22Rv1 (cell line): ENCODE measurements at regions not wholly inside any gene's neighbourhood (a gene's known extent, or its start where the extent isn't known, plus 50 kb on each side); places are given as distances from the start of the nearest gene placed in this dataset.
"Not testable (repeated sequence)": the region's sequence is repeated elsewhere in the genome, so short reads cannot be mapped to it uniquely, and the experiment has no call there.

ENCODE experiments used
- H3K27ac ChIP-seq: fragments of 450-650 bp; 2 replicates; pipeline ENCODE4 v1.5.1; 2017
- ZFX ChIP-seq: fragments of 450-650 bp; IDR thresholded peaks from 2 replicates; pipeline ENCODE4 v1.6.1; 2017; ENCODE audit warnings: antibody characterized with exemption, borderline replicate concordance
- TF ChIP-seq, protein P1 (sequence below): fragments of 450-650 bp; IDR thresholded peaks from 2 replicates; pipeline ENCODE4 v1.5.1; 2017; ENCODE audit warnings: mild to moderate bottlenecking

DNA sequence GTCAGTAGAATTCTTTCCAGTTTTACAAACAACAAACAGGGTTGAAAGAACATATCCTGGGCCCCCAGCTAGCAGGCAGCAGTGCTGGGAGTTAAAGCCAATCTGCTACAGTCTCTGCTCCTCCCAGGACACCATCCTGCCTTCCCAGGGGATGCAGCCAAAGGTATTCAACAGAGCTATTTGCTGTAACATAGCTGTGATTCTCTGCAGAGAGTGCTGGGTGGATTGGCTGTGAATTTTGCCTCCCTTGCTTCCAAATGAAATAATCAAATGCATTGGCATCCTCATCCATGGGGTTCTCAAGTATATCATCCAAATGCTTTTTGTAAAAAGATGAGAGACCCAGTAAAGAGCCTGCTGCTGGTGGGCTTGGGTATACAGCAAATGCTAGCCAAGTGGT, 124.3 kb downstream of the NPIPB5 start:
- TF ChIP-seq, protein P1, sequence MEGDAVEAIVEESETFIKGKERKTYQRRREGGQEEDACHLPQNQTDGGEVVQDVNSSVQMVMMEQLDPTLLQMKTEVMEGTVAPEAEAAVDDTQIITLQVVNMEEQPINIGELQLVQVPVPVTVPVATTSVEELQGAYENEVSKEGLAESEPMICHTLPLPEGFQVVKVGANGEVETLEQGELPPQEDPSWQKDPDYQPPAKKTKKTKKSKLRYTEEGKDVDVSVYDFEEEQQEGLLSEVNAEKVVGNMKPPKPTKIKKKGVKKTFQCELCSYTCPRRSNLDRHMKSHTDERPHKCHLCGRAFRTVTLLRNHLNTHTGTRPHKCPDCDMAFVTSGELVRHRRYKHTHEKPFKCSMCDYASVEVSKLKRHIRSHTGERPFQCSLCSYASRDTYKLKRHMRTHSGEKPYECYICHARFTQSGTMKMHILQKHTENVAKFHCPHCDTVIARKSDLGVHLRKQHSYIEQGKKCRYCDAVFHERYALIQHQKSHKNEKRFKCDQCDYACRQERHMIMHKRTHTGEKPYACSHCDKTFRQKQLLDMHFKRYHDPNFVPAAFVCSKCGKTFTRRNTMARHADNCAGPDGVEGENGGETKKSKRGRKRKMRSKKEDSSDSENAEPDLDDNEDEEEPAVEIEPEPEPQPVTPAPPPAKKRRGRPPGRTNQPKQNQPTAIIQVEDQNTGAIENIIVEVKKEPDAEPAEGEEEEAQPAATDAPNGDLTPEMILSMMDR, result no peak
- no peak for TF ChIP-seq ZFX
- no peak overlapping the region for H3K27ac ChIP-seq

DNA sequence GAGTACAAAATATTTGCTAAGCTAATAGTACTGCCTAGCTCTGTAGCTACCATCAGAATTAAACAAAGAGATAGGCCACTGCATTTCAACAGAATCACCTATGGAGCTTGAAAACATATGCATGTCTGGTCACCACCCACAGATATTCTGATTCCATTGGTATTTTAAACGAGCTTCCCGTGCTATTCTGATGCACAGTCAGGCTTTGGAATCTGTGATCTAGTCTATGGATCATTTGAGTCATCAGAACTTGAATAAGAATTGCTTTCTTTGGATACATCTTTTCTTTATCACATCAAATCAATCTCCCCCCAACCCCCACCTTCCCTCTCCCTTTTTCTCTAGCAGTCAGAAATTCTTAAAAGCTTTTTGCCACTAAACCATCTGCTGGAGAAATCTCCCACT, 124.7 kb downstream of the NPIPB5 start:
- H3K27ac ChIP-seq, result no peak overlapping the region
- TF ChIP-seq, protein P1, result no peak
- no peak for TF ChIP-seq ZFX

DNA sequence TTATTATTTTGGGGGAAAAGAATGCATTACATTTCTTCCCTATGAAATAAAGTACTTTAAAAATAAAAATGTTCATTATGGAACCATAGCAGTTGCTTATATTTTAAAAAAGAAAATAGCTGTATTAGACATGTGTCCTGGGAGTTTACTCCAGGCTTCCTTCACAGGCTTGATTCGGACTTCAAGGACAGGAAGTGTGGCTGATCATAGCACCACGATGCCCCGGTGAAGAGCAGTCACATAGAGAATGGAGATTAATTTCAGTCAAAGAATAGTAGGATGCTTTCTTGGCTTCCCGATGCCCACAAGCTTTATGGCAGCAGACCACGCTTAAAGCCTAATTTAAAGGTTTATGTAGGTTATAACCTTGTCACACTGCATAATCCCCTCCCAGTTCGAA, 125.1 kb downstream of the NPIPB5 start:
- TF ChIP-seq, protein P1, result no peak
- no peak for TF ChIP-seq ZFX

DNA sequence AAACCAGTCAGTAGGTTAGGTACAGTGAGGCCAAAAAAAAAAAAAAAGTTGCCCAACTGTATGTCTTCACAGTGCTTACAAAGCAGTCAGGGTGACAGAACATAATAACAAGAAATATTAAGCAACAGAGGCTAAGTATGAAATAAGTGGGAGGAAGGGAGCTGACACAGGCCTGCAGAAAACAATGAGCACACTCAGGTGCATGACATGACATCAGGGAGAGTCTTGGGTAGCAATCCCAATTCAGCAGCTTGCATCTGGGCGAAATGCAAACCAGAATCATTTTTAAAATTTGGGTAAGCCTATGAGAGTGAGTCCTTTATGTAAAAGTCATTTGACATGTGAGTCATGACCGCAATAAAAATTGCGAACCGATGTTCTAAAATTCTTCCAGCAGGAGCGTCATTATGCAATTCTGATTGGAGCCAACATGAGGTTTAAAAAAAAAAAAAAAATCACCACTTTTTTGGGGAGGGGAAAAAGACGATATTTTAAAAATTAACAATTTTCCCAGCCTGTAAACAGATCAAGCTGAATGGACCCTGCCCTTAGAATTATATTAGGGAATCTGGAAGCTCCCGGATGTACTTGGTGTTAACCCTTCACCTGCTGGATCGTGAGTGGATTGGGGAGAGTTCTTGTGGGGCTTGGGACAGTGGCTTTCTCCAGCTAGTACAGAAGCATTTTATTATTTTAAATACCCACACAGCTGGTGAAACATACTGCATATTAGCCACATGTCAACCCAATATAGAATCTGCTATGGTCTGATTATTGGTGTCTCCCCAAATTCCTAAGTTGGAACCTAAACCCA, 127.9 kb downstream of the NPIPB5 start:
- H3K27ac ChIP-seq, result no peak overlapping the region
- no peak for TF ChIP-seq ZFX
- TF ChIP-seq, protein P1, result no peak

More for the DNA sequence above, 125.1 kb downstream of the NPIPB5 start:
- H3K27ac ChIP-seq, result no peak overlapping the region

DNA sequence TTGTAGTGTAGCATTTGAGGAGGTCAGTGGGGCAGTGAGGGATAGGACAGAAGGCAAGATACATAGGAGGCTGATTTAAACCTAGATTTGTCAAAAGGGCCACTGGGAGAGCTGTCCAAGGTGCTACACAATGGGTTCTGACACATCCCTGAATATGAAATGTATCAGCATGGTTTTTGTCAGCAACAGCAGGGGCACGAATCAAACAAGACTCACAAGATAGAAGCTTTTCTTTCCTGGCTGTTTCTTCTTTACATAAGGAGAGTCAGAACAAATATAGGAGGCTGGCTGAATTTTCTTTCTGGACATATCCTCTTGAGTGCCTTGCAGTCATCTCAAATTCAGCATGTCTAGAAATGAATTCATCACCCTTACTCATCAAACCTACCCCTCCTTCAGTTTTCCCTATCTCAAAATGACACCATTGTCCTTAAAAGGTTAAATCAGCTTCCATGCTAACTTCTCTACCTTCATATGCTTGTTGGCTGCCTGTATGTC, 130.5 kb downstream of the NPIPB5 start:
- H3K27ac ChIP-seq, result no peak overlapping the region
- TF ChIP-seq, protein P1, result no peak
- TF ChIP-seq ZFX, result no peak

DNA sequence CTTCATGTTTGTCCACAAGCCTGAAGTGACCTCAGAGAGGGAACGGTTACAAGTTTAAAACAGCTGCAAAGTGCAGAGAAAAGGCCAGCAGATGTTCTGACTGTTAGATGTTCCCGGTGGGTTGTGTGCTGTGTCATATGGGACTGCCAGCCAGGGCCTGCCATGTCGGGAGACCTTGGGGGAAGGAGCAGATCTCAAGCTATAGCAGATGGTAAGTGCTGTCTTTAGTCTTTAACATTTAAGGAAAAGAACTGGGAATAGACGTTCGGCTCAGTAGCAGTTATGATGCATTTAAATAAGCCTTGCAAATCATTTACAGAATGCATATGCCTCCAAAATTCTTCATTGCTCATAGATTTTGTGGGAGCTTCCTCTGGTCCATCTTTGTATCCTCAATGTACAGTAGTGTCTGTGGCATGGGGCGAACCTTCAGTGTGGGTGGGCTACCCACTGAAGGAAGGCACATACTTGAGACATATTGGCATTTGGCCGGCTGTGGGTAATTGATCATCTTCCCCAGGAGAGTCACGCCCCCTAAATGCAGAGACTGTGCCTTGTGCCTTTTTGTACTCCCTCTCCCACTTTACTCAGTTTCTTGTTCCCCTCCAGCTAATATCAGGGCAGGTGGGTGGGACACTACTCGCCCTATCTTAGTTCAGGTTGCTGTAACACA, 131.9 kb downstream of the NPIPB5 start:
- H3K27ac ChIP-seq, result no peak overlapping the region
- TF ChIP-seq ZFX, result no peak
- TF ChIP-seq, protein P1, result no peak

DNA sequence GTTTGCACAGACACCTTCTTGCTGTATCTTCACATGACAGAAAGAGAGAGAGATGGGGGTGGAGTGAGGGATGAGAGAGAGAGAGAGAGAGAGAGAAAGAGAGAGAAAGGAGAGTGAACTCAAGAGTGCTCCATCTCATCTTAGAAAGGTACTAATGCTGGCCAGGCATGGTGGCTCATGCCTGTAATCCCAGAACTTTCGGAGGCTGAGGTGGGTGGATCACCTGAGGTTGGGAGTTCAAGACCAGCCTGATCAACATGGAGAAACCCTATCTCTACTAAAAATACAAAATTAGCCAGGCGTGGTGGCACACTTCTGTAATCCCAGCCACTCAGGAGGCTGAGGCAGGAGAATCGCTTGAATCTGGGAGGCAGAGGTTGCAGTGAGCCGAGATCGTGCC, 132.5 kb downstream of the NPIPB5 start:
- H3K27ac ChIP-seq, result not testable (repeated sequence)
